Neural cell (in vitro differentiated cells): ENCODE measurements at regions not wholly inside any gene's neighbourhood (a gene's known extent, or its start where the extent isn't known, plus 50 kb on each side); places are given as distances from the start of the nearest gene placed in this dataset.

Experiments used
- H2AFZ ChIP-seq: fragments of 200-600, 300-800 bp; sonication (generic), shearing (Covaris generic); 2 replicates; pipeline ENCODE4 v1.6.0; 2014; ENCODE audit warnings: low read depth, mild to moderate bottlenecking, antibody characterized with exemption, low read length, moderate library complexity
- H3F3A ChIP-seq: fragments of 200-600 bp; shearing (Covaris generic); 2 replicates; pipeline ENCODE4 v1.6.1; 2016; ENCODE audit warnings: mild to moderate bottlenecking, moderate library complexity, mixed read lengths, antibody characterized with exemption, low read length; ENCODE audit not compliant: insufficient read depth, poor library complexity, severe bottlenecking
- H3K27ac ChIP-seq: fragments of 200-600, 300-800 bp; sonication (generic), shearing (Covaris generic); 2 replicates; pipeline ENCODE4 v1.5.1; 2014; ENCODE audit warnings: mild to moderate bottlenecking, low read length, moderate library complexity
- H3K27me3 ChIP-seq: fragments of 300-800, 200-600 bp; sonication (generic), shearing (Covaris generic); 2 replicates; pipeline ENCODE4 v1.6.0; 2014; ENCODE audit warnings: mild to moderate bottlenecking, low read depth, low read length, moderate library complexity; ENCODE audit not compliant: insufficient read depth
- H3K36me3 ChIP-seq: fragments of 300-800, 200-600 bp; sonication (generic), shearing (Covaris generic); 2 replicates; pipeline ENCODE4 v1.5.1; 2014; ENCODE audit warnings: mild to moderate bottlenecking, antibody characterized with exemption, low read length, moderate library complexity; ENCODE audit not compliant: insufficient read depth
- H3K4me2 ChIP-seq: fragments of 300-800, 200-600 bp; sonication (generic), shearing (Covaris generic); 2 replicates; pipeline ENCODE4 v1.6.0; 2014; ENCODE audit warnings: mild to moderate bottlenecking, low read length
- H3K4me3 ChIP-seq: fragments of 300-800, 200-600 bp; sonication (generic), shearing (Covaris generic); 2 replicates; pipeline ENCODE4 v1.5.1; 2014; ENCODE audit warnings: mild to moderate bottlenecking, low read length, moderate library complexity
- H3K79me2 ChIP-seq: fragments of 200-600 bp; shearing (Covaris generic); replicated peaks from 2 replicates; pipeline ENCODE4 v1.6.0; 2014; ENCODE audit warnings: mild to moderate bottlenecking, low read length, moderate library complexity; ENCODE audit not compliant: insufficient read depth
- H3K9ac ChIP-seq: fragments of 300-800, 200-600 bp; sonication (generic), shearing (Covaris generic); 2 replicates; pipeline ENCODE4 v1.6.1; 2016; ENCODE audit warnings: mild to moderate bottlenecking, low read length, mixed read lengths
- H3K9me2 ChIP-seq: fragments of 200-600 bp; shearing (Covaris generic); 2 replicates; pipeline ENCODE4 v1.6.1; 2016; ENCODE audit warnings: mild to moderate bottlenecking, low read length, mixed read lengths; ENCODE audit not compliant: insufficient read depth
- H3K9me3 ChIP-seq: fragments of 200-600, 300-800 bp; sonication (generic), shearing (Covaris generic); 2 replicates; pipeline ENCODE4 v1.6.1; 2016; ENCODE audit warnings: mild to moderate bottlenecking, mixed run types, low read length, moderate library complexity, mixed read lengths
- H4K20me1 ChIP-seq: fragments of 200-600 bp; shearing (Covaris generic); 2 replicates; pipeline ENCODE4 v1.6.1; 2016; ENCODE audit warnings: mild to moderate bottlenecking, mixed run types; ENCODE audit not compliant: insufficient read depth
- CTCF ChIP-seq: fragments of 450-650 bp; IDR thresholded peaks from 2 replicates; pipeline ENCODE4 v1.5.1; 2014; ENCODE audit warnings: antibody characterized with exemption, mild to moderate bottlenecking, moderate library complexity; ENCODE audit not compliant: poor library complexity, severe bottlenecking
- EP300 ChIP-seq: fragments of 450-650 bp; conservative IDR thresholded peaks from 2 replicates; pipeline ENCODE4 v1.6.1; 2014; ENCODE audit warnings: antibody characterized with exemption, mild to moderate bottlenecking, moderate library complexity; ENCODE audit not compliant: poor library complexity, severe bottlenecking
- EZH2 ChIP-seq: fragments of 200-600, 300-800 bp; shearing (Covaris generic), sonication (generic); IDR thresholded peaks from 2 replicates; pipeline ENCODE4 v1.6.1; 2014; ENCODE audit warnings: antibody characterized with exemption, low read length, borderline replicate concordance, mild to moderate bottlenecking; ENCODE audit not compliant: insufficient read depth, poor library complexity, severe bottlenecking
- MXI1 ChIP-seq: fragments of 450-650 bp; conservative IDR thresholded peaks from 2 replicates; pipeline ENCODE4 v1.6.1; 2014; ENCODE audit warnings: antibody characterized with exemption, mild to moderate bottlenecking; ENCODE audit not compliant: poor library complexity, severe bottlenecking
- POLR2AphosphoS5 ChIP-seq: IDR thresholded peaks from 2 replicates; pipeline ENCODE4 v1.6.1; 2012
- RAD21 ChIP-seq: fragments of 450-650 bp; conservative IDR thresholded peaks from 2 replicates; pipeline ENCODE4 v1.6.1; 2014; ENCODE audit warnings: antibody characterized with exemption, mild to moderate bottlenecking, moderate library complexity
- REST ChIP-seq: IDR thresholded peaks from 2 replicates; pipeline ENCODE4 v1.6.1; 2012; ENCODE audit warnings: borderline replicate concordance
- SMC3 ChIP-seq: fragments of 450-650 bp; conservative IDR thresholded peaks from 2 replicates; pipeline ENCODE4 v1.6.1; 2014; ENCODE audit warnings: antibody characterized with exemption, mild to moderate bottlenecking, moderate library complexity; ENCODE audit not compliant: poor library complexity
- TAF1 ChIP-seq: IDR thresholded peaks from 2 replicates; pipeline ENCODE4 v1.6.1; 2012; ENCODE audit warnings: low read depth

GRCh38 chr5:36418152-36418979, 116.7 kb upstream of the RANBP3L start:
- Histone ChIP-seq H4K20me1 (no peaks in the 10 kb centered on the region), H3K79me2 (no peaks in the 10 kb centered on the region), H3K27ac (no peak overlapping the region), H3F3A (no peaks in the 10 kb centered on the region), H2AFZ (no peak overlapping the region), H3K9ac (no peak overlapping the region), H3K4me3 (no peak overlapping the region), H3K4me2 (no peak overlapping the region), H3K9me3 (no peaks in the 10 kb centered on the region), H3K9me2 (no peaks in the 10 kb centered on the region), H3K36me3 (no peaks in the 10 kb centered on the region), H3K27me3 (no peaks in the 10 kb centered on the region)
- TF ChIP-seq MXI1 (no peak), REST (no peak), TAF1 (no peak), EP300 (no peak), POLR2AphosphoS5 (no peak), SMC3 (no peak), CTCF (no peak), EZH2 (no peak), RAD21 (no peak)

GRCh38 chr5:36421256-36421655, 119.6 kb upstream of the RANBP3L start:
- H3K27me3 ChIP-seq, result no peaks in the 10 kb centered on the region
- H3K79me2 ChIP-seq, result no peaks in the 10 kb centered on the region
- H3K27ac ChIP-seq, result no peak overlapping the region

More at GRCh38 chr5:36421256-36421655, 119.6 kb upstream of the RANBP3L start:
- H3K4me2 ChIP-seq, result no peak overlapping the region
- H3K9me2 ChIP-seq, result no peaks in the 10 kb centered on the region
- H3K4me3 ChIP-seq, result no peak overlapping the region
- no peaks in the 10 kb centered on the region for H3K9me3 ChIP-seq
- TF ChIP-seq EP300, result no peak
- no peak for TF ChIP-seq CTCF
- no peak for TF ChIP-seq REST
- no peak for TF ChIP-seq TAF1
- no peak for TF ChIP-seq RAD21
- TF ChIP-seq MXI1, result no peak
- no peak for TF ChIP-seq EZH2
- no peak for TF ChIP-seq SMC3
- TF ChIP-seq POLR2AphosphoS5, result no peak
- no peaks in the 10 kb centered on the region for H3F3A ChIP-seq
- H3K36me3 ChIP-seq, result no peaks in the 10 kb centered on the region
- no peak overlapping the region for H2AFZ ChIP-seq
- H3K9ac ChIP-seq, result no peak overlapping the region
- no peaks in the 10 kb centered on the region for H4K20me1 ChIP-seq
